ENCODE measurements at regions not wholly inside any gene's neighbourhood (a gene's known extent, or its start where the extent isn't known, plus 50 kb on each side); places are given as distances from the start of the nearest gene placed in this dataset.

- Histone ChIP-seq H3K9me2 (replicated peaks; ENCODE audit: low read length) (no peaks in the 10 kb centered on the region), H3K9ac (ENCODE audit: low read length) (no peak overlapping the region), H2AFZ (ENCODE audit: low read length) (no peak overlapping the region), H4K20me1 (ENCODE audit: low read length) (no peaks in the 10 kb centered on the region), H3F3A (ENCODE audit: low read length, unreplicated experiment) (no peaks in the 10 kb centered on the region), H3K36me3 (ENCODE audit: low read depth, low read length) (no peaks in the 10 kb centered on the region), H3K4me1 (ENCODE audit: insufficient read depth, low read length) (no peaks in the 10 kb centered on the region), H3K27ac (ENCODE audit: low read length) (no peak overlapping the region), H3K4me2 (ENCODE audit: low read length) (no peak overlapping the region), H3K9me3 (ENCODE audit: low read length) (no peaks in the 10 kb centered on the region), H3K79me2 (ENCODE audit: low read length) (no peaks in the 10 kb centered on the region), H3K27me3 (ENCODE audit: low read length) (no peaks in the 10 kb centered on the region), H3K4me3 (ENCODE audit: low read length) (no peak overlapping the region)
- intact Hi-C loops (cut with micrococcal nuclease), result no loop called here
- ChIA-PET CTCF (no interaction called here), POLR2A (ENCODE audit: unreplicated experiment) (no interaction called here)
- no TSS peak for BruUV-seq (replicated peaks)
- ATAC-seq, result no peak
- DNase-seq, result no peak
- TF ChIP-seq EZH2 (IDR thresholded peaks at IDR 0.05; ENCODE audit: low read length, unreplicated experiment) (no peak), EZH2phosphoT487 (IDR thresholded peaks at IDR 0.05; ENCODE audit: borderline replicate concordance, low read length) (no peak), CTCF (conservative IDR thresholded peaks at IDR 0.05; ENCODE audit: low read depth, low read length) (no peak)
Measured at GRCh38 chr22:48895336-48895735, 932.3 kb downstream of the BRD1 start.

GRCh38 chr22:48894804-48895250 lies 932.8 kb downstream of the BRD1 start:
- no peaks in the 10 kb centered on the region for H3F3A ChIP-seq (ENCODE audit: low read length, unreplicated experiment)
- H3K9me3 ChIP-seq (ENCODE audit: low read length), result no peaks in the 10 kb centered on the region
- H3K4me2 ChIP-seq (ENCODE audit: low read length), result no peak overlapping the region
- BruUV-seq (replicated peaks), result no TSS peak
- H3K9me2 ChIP-seq (replicated peaks; ENCODE audit: low read length), result no peaks in the 10 kb centered on the region
- H3K36me3 ChIP-seq (ENCODE audit: low read depth, low read length), result no peaks in the 10 kb centered on the region
- no peaks in the 10 kb centered on the region for H3K27me3 ChIP-seq (ENCODE audit: low read length)
- H4K20me1 ChIP-seq (ENCODE audit: low read length), result no peaks in the 10 kb centered on the region
- CTCF ChIA-PET, result no interaction called here
- no peak overlapping the region for H3K27ac ChIP-seq (ENCODE audit: low read length)
- POLR2A ChIA-PET (ENCODE audit: unreplicated experiment), result no interaction called here
- H3K4me1 ChIP-seq (ENCODE audit: insufficient read depth, low read length), result no peaks in the 10 kb centered on the region
- H2AFZ ChIP-seq (ENCODE audit: low read length), result no peak overlapping the region
- ATAC-seq (no peak), DNase-seq (no peak)
- H3K4me3 ChIP-seq (ENCODE audit: low read length), result no peak overlapping the region
- no peak overlapping the region for H3K9ac ChIP-seq (ENCODE audit: low read length)
- intact Hi-C loops (cut with micrococcal nuclease), result no loop called here
- TF ChIP-seq CTCF (conservative IDR thresholded peaks at IDR 0.05; ENCODE audit: low read depth, low read length) (no peak), EZH2 (IDR thresholded peaks at IDR 0.05; ENCODE audit: low read length, unreplicated experiment) (no peak), EZH2phosphoT487 (IDR thresholded peaks at IDR 0.05; ENCODE audit: borderline replicate concordance, low read length) (no peak)
- no peaks in the 10 kb centered on the region for H3K79me2 ChIP-seq (ENCODE audit: low read length)

GRCh38 chr22:48894064-48894671 lies 933.5 kb downstream of the BRD1 start:
- POLR2A ChIA-PET (ENCODE audit: unreplicated experiment), result no interaction called here

More at GRCh38 chr22:48894064-48894671, 933.5 kb downstream of the BRD1 start:
- H3F3A ChIP-seq (ENCODE audit: low read length, unreplicated experiment), result no peaks in the 10 kb centered on the region
- H3K27me3 ChIP-seq (ENCODE audit: low read length), result no peaks in the 10 kb centered on the region
- H3K9me3 ChIP-seq (ENCODE audit: low read length), result no peaks in the 10 kb centered on the region
- H3K9ac ChIP-seq (ENCODE audit: low read length), result no peak overlapping the region
- no peak for ATAC-seq
- TF ChIP-seq EZH2phosphoT487 (IDR thresholded peaks at IDR 0.05; ENCODE audit: borderline replicate concordance, low read length), result no peak
- TF ChIP-seq CTCF (conservative IDR thresholded peaks at IDR 0.05; ENCODE audit: low read depth, low read length), result no peak
- no peak for TF ChIP-seq EZH2 (IDR thresholded peaks at IDR 0.05; ENCODE audit: low read length, unreplicated experiment)
- no peaks in the 10 kb centered on the region for H4K20me1 ChIP-seq (ENCODE audit: low read length)
- CTCF ChIA-PET, result no interaction called here
- no peaks in the 10 kb centered on the region for H3K79me2 ChIP-seq (ENCODE audit: low read length)
- H3K4me1 ChIP-seq (ENCODE audit: insufficient read depth, low read length), result no peaks in the 10 kb centered on the region
- H3K4me3 ChIP-seq (ENCODE audit: low read length), result no peak overlapping the region
- no peak overlapping the region for H3K4me2 ChIP-seq (ENCODE audit: low read length)
- no peak overlapping the region for H2AFZ ChIP-seq (ENCODE audit: low read length)
- no peaks in the 10 kb centered on the region for H3K9me2 ChIP-seq (replicated peaks; ENCODE audit: low read length)
- H3K27ac ChIP-seq (ENCODE audit: low read length), result no peak overlapping the region
- no TSS peak for BruUV-seq (replicated peaks)
- no peak for DNase-seq
- intact Hi-C loops (cut with micrococcal nuclease), result no loop called here
- H3K36me3 ChIP-seq (ENCODE audit: low read depth, low read length), result no peaks in the 10 kb centered on the region

Measured in PC-3 (cell line).